22Rv1 (cell line): ENCODE measurements at regions not wholly inside any gene's neighbourhood (a gene's known extent, or its start where the extent isn't known, plus 50 kb on each side); places are given as distances from the start of the nearest gene placed in this dataset.
A peak's percentile ranks its signal among the peaks of the same experiment; 100 is the strongest.
"Not testable (repeated sequence)": the region's sequence is repeated elsewhere in the genome, so short reads cannot be mapped to it uniquely, and the experiment has no call there.

ENCODE experiments used
- H3K27ac ChIP-seq: fragments of 450-650 bp; 2 replicates; pipeline ENCODE4 v1.5.1; 2017
- TF ChIP-seq, protein P1 (sequence below): fragments of 450-650 bp; IDR thresholded peaks from 2 replicates; pipeline ENCODE4 v1.5.1; 2017; ENCODE audit warnings: mild to moderate bottlenecking

GRCh38 chr15:101876031-101876430 is 64.0 kb downstream of the OR4F15 start:
- not testable (repeated sequence) for H3K27ac ChIP-seq

GRCh38 chr15:101877649-101878048 is 65.6 kb downstream of the OR4F15 start:
- H3K27ac ChIP-seq = not testable (repeated sequence)
- TF ChIP-seq, protein P1, sequence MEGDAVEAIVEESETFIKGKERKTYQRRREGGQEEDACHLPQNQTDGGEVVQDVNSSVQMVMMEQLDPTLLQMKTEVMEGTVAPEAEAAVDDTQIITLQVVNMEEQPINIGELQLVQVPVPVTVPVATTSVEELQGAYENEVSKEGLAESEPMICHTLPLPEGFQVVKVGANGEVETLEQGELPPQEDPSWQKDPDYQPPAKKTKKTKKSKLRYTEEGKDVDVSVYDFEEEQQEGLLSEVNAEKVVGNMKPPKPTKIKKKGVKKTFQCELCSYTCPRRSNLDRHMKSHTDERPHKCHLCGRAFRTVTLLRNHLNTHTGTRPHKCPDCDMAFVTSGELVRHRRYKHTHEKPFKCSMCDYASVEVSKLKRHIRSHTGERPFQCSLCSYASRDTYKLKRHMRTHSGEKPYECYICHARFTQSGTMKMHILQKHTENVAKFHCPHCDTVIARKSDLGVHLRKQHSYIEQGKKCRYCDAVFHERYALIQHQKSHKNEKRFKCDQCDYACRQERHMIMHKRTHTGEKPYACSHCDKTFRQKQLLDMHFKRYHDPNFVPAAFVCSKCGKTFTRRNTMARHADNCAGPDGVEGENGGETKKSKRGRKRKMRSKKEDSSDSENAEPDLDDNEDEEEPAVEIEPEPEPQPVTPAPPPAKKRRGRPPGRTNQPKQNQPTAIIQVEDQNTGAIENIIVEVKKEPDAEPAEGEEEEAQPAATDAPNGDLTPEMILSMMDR = peak; percentile 29; the same call in 1 of the 2 replicates

DNA sequence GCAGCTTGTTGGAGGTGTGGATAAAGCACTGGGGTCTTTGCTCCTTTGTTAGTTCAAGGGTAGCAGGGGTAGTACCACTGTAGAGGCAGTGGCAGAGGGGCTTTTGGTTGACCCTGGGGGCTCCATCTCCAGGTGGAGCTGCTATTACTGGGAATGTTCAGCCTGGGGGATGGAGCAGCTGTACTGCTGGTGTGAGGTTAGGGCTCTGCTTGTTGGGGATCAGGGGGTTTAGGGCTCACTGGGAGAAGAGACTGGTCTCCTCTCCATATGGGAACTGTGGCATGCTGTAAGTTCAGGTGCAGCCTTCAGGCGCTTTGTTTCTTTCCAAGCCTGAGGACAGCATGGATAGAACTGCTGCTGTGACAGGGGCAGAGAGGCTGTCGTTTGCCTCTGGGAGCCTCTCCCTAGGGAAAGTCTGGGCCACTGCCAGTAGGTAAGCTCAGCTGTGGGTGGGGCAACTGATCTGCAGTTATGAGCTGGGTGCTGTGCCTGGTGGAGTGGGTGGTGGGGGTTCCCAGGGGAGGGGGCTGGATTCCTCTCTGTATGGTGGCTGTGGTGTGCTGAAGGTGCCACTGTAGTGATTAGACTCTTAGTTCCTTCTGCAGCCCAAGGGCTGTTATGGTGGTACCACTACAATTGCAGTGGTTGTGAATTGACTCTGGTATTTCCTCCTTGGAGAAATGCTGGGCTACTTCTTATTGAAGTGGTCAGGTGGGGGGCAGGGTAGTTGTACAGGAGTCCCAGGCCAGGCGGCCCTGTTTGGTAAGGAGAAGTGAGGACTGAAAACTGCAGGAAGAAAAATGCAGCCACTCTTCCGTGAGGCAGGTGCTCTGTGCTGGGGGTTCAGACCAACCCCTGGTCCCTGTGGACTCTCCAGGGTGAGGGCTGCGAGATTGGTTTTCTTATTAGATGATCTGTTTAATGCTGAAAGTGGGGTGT is 100.6 kb downstream of the OR4F15 start:
- not testable (repeated sequence) for H3K27ac ChIP-seq

DNA sequence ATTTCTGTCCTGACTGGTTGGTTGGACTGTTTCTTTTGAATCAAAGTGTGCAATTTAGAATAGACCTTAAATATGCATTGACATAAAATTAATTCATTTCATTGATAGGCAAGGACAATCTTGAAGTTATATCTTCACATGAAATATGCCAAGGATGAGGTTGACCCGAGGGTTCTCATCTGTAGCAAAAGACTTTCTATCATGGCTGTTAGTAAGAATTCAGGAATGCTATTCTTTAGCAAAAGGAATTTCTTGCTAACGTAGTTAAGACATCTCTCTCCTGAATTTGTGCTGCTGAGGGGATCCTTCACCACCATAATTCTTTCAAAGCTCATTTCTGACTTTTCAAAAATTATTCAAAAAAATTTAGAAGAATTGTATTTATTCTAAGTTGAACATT is 112.6 kb downstream of the OR4F15 start:
- H3K27ac ChIP-seq = not testable (repeated sequence)

- H3K27ac ChIP-seq = not testable (repeated sequence)
These were observed 122.5 kb downstream of the OR4F15 start for GRCh38 chr15:101934506-101934905.

- not testable (repeated sequence) for H3K27ac ChIP-seq
These were observed 125.4 kb downstream of the OR4F15 start for GRCh38 chr15:101937362-101937761.

DNA sequence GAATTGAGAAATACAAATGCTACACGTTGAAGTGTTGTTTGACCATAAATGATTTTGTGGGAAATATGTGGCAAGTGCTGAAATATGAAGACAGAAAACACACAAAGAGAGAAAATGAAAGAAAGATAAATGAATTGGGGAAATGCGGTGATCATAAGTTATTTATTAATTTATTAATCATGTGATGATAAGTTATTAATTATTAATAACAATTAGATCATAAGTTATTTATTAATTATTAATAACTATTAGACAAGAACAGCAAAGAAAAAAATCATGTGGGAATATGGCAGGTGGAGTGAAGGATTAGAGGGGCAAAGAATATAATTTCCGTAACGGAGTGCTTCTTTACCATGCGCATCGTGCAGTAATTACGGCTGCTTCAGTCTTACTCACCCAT is 126.6 kb downstream of the OR4F15 start:
- not testable (repeated sequence) for H3K27ac ChIP-seq

- not testable (repeated sequence) for H3K27ac ChIP-seq
These were observed 133.9 kb downstream of the OR4F15 start for GRCh38 chr15:101945896-101946295.

DNA sequence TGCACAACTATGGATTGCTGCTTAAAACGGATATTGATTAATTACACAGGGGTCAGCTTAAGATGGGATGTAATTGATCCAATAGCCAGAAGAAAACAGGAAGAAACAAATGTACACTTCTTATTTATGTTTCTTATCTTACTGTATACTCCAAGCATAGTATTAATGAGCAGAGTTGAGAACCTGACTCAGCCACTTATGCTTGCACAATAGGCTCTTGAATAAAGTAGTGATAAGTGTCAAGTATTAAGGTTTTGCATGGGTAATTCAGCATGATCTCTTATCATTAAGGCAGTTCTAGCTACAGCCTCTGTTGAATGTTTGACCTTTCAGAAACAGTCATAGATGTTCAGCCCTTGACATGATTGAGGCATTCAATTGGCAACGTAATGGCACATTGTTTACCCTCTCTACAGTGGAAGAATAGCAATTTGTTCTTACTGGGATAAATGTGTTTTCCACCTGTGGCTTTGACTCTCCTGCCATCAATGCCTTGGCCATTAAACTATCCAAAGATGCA is 136.5 kb downstream of the OR4F15 start:
- not testable (repeated sequence) for H3K27ac ChIP-seq

GRCh38 chr15:101949380-101950065 is 137.5 kb downstream of the OR4F15 start:
- not testable (repeated sequence) for H3K27ac ChIP-seq

- H3K27ac ChIP-seq = not testable (repeated sequence)
These were observed 142.0 kb downstream of the OR4F15 start for GRCh38 chr15:101953993-101954392.

DNA sequence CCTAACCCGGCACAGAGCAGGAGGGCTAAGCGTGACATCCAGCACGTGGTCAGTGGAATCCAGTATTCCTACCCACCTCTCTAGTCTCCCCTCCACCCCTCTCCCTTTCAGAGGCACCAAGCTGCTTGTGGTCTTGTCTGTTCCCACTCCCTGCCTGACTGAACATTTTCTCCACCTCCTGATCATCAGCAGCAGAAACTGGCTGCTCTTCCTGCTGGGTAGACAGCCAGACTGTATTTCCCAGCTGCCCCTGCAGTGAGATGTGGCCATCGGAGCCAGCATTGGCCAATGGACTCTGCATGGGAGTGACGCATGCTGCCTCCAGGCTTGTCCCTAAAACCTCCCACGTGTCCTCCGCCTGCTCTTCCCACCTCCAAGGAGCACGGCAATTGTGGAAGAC is 143.8 kb downstream of the OR4F15 start:
- H3K27ac ChIP-seq = not testable (repeated sequence)

DNA sequence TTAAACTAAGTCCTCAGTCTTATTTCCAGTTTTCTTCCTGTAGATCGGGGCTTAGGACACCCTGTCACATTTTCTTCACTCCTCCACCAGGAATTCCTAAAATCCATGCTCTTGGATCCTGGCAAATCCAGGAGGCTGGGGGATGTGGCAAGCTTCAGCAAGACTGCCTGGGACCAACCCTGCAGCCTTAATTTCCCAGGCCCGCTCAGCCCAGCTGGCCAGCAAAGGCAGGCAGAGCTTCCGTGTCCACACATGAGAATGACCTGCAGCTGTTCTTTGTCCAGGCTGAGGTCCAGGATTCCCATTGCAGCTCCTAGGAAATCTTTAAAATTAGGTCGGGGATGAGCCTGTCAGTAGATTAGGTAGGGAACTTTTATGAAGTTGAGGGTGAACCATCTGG is 146.7 kb downstream of the OR4F15 start:
- not testable (repeated sequence) for H3K27ac ChIP-seq

DNA sequence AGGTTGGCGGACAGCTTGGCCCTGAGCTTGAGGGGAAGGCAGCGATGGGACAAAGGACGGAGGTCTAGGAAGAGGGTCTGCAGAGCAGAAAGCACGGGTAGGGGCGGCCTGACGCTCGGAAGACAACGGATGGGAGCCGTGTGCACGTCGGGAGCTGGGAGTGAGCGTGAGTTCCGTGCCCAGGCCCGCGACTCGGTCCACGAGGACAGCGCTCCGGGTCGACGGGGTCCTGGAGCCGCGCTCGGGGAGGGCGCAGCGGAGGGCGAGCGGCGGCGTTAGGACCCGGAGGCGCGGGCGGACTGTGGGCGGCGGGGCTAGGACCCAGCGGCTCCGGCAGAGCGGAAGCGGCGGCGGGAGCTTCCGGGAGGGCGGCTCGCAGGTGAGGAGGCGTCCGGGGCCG is 149.3 kb downstream of the OR4F15 start:
- H3K27ac ChIP-seq = not testable (repeated sequence)

DNA sequence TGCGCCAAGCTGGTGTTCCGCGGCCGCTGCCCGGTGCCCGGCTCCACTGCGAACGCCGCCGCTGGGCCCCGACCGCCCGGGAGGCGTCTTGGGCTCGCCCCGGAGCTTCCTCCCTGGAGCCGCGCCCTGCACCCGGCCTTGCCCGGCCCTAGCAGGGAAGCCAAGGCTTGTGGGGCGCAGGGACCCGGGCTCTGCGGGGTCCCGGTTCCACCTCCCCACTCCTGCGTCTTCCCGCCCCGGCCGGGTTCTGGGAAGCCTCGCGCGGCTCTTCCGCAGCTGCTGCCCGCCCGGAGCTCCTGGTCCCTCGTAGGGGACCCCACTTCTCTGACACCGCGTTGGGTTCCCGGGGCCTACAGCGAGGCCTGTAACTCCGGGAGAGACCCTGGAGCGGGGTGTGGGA is 149.8 kb downstream of the OR4F15 start:
- H3K27ac ChIP-seq = not testable (repeated sequence)

DNA sequence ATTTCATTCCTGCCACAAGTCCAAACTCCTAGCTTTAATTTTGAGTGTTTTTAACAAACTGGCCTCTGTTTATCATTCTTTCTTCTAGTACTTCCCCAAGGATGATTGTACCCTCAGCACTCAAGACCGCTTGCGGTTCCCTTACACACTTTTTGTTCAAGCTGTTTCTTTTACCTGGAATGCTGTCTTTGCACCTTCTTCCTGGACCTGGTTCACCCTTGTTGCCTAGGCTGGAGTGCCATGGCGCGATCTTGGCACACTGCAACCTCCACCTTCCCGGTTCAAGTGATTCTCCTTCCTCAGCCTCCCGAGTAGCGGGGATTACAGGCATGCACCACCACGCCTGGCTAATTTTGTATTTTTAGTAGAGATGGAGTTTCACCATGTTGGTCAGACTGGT is 151.7 kb downstream of the OR4F15 start:
- H3K27ac ChIP-seq = not testable (repeated sequence)

- H3K27ac ChIP-seq = not testable (repeated sequence)
These were observed 153.4 kb downstream of the OR4F15 start for GRCh38 chr15:101965353-101965752.

DNA sequence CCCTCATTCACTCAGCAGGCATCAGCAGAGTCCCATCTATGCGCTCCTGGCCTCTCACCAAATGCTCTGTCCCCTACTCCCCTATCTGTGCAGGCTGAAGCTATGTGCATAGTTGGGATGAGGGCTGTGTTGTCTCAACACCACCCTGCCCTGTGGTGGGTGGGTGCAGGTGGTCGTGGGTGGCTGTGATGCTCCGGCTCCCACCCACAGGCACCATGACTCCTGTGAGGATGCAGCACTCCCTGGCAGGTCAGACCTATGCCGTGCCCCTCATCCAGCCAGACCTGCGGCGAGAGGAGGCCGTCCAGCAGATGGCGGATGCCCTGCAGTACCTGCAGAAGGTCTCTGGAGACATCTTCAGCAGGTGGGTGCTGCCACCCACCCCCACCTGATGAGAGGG is 153.9 kb downstream of the OR4F15 start:
- H3K27ac ChIP-seq = not testable (repeated sequence)

GRCh38 chr15:101967364-101967763 is 155.4 kb downstream of the OR4F15 start:
- H3K27ac ChIP-seq = not testable (repeated sequence)

- not testable (repeated sequence) for H3K27ac ChIP-seq
These were observed 158.6 kb downstream of the OR4F15 start for GRCh38 chr15:101970605-101971004.

- H3K27ac ChIP-seq = not testable (repeated sequence)
These were observed 165.3 kb downstream of the OR4F15 start for GRCh38 chr15:101977281-101977680.
